Transverse colon (tissue), 4 donors: ENCODE measurements at regions not wholly inside any gene's neighbourhood (a gene's known extent, or its start where the extent isn't known, plus 50 kb on each side); places are given as distances from the start of the nearest gene placed in this dataset.

Experiments
- DNase-seq: peaks from one replicate; pipeline ENCODE4 v3.0.0-alpha.2; 2019
- H3K27ac ChIP-seq, 4 donors: fragments of 200-600 bp; sonication (generic); 2 replicates each; pipeline ENCODE4 v1.5.1; 2016 to 2018; ENCODE audit warnings: inconsistent platforms in 4 of 4
- H3K27me3 ChIP-seq: fragments of 200-600 bp; sonication (generic); 2 replicates; pipeline ENCODE4 v1.5.1; 2017; ENCODE audit warnings: inconsistent platforms
- H3K36me3 ChIP-seq, 4 donors: fragments of 200-600 bp; sonication (generic); 2 replicates each; pipeline ENCODE4 v1.5.1; 2017 to 2019; ENCODE audit warnings: inconsistent platforms in 4 of 4
- H3K4me1 ChIP-seq, 4 donors: fragments of 200-600 bp; sonication (generic); 2 replicates each; pipeline ENCODE4 v1.5.1; 2017 to 2020; ENCODE audit warnings: inconsistent platforms in 4 of 4
- H3K4me3 ChIP-seq, 4 donors: fragments of 200-600 bp; sonication (generic); 1 replicate in 1 of 4; 2 replicates in 3 of 4; pipeline versions ENCODE4 v1.5.1 to v1.6.1; 2017 to 2019; ENCODE audit warnings: inconsistent platforms in 4 of 4
- H3K9me3 ChIP-seq, 2 donors: fragments of 200-600 bp; sonication (generic); 2 replicates each; pipeline ENCODE4 v1.5.1; 2017 to 2019; ENCODE audit warnings: inconsistent platforms in 2 of 2
- CTCF ChIP-seq, 5 experiments: fragments of 200-600 bp in 3 of 5; fragments of 450-650 bp in 2 of 5; sonication (generic) in 3 of 5; IDR thresholded peaks; 1 replicate in 2 of 5; 2 replicates in 3 of 5; pipeline ENCODE4 v1.5.1; 2016 to 2017; ENCODE audit warnings: antibody characterized with exemption in 5 of 5, inconsistent platforms in 3 of 5, mild to moderate bottlenecking in 2 of 5, moderate library complexity in 1 of 5
- EP300 ChIP-seq: sonication (generic); formaldehyde crosslinking; IDR thresholded peaks from one replicate; pipeline ENCODE4 v1.6.1; 2017; ENCODE audit warnings: antibody characterized with exemption, low read depth
- POLR2A ChIP-seq: fragments of 450-650 bp; IDR thresholded peaks from one replicate; pipeline ENCODE4 v1.6.1; 2016; ENCODE audit warnings: antibody characterized with exemption, mild to moderate bottlenecking, moderate library complexity
- POLR2AphosphoS5 ChIP-seq, 3 donors: sonication (generic); formaldehyde crosslinking; IDR thresholded peaks; one replicate each; pipeline ENCODE4 v1.6.1; 2016; ENCODE audit warnings: antibody characterized with exemption in 3 of 3
- WGBS, 2 donors: methylation state at CpG; one replicate each; pipeline ENCODE4 v1.1.5; 2018; ENCODE audit warnings: low coverage in 1 of 2; 5-methylcytosine and 5-hydroxymethylcytosine counted together
- in situ Hi-C, 4 donors: fragments of 200-750 bp; cut with MboI; loops; one replicate each; pipeline versions ENCODE4 v1.15.0 to v1.15.1; 2017; ENCODE audit warnings: low sequenced_read_pairs in 3 of 4, low pct_ligation_motif_present in 1 of 4, low pct_unique_long_range_greater_than_20kb in 1 of 4
- intact Hi-C: fragments of 100-400 bp; cut with DNase I; formaldehyde crosslinking; loops from one replicate; pipeline ENCODE4 v1.15.1; 2023; ENCODE audit warnings: low total_unique reads

GRCh38 chr21:35417762-35418161 is 368.7 kb upstream of the RUNX1 start:
- TF ChIP-seq EP300: no peak
- in situ Hi-C loops: loop anchor here in 3 of 4 donors (25.0 kb wide), 1 partner anchor 680 kb away; no protein-coding TSS in a partner anchor
- no peak overlapping the region for H3K4me3 ChIP-seq

GRCh38 chr21:35416866-35417489 is 367.9 kb upstream of the RUNX1 start:
- 70 to 78% methylated on average over 8 of the region's 8 CpGs for WGBS, 2 donors
- in situ Hi-C loops: loop anchor here in 3 of 4 donors (25.0 kb wide), 1 partner anchor 680 kb away; no protein-coding TSS in a partner anchor

More at GRCh38 chr21:35417762-35418161, 368.7 kb upstream of the RUNX1 start:
- no peaks in the 10 kb centered on the region for H3K4me1 ChIP-seq
- intact Hi-C loops: loop anchor here (10.0 kb wide), 1 partner anchor 673 kb away; no protein-coding TSS in a partner anchor
- H3K27me3 ChIP-seq: no peaks in the 10 kb centered on the region
- H3K9me3 ChIP-seq: no peaks in the 10 kb centered on the region
- DNase-seq: no peak
- 99 to 100% methylated on average over 1 to 5 of the region's 5 CpGs for WGBS, 2 donors
- no peaks in the 10 kb centered on the region for H3K36me3 ChIP-seq
- no peak overlapping the region for H3K27ac ChIP-seq

GRCh38 chr21:35414507-35415139 is 365.5 kb upstream of the RUNX1 start:
- TF ChIP-seq EP300 (no peak), POLR2AphosphoS5 (IDR thresholded peaks at IDR 0.05) (no peak), POLR2A (no peak), CTCF (IDR thresholded peaks at IDR 0.05) (no peak)

More at GRCh38 chr21:35416866-35417489, 367.9 kb upstream of the RUNX1 start:
- no peak overlapping the region for H3K4me3 ChIP-seq
- H3K4me1 ChIP-seq: no peaks in the 10 kb centered on the region
- H3K27ac ChIP-seq: no peak overlapping the region
- DNase-seq: no peak
- no peak for TF ChIP-seq EP300
- no peak for TF ChIP-seq CTCF (IDR thresholded peaks at IDR 0.05)
- no peak for TF ChIP-seq POLR2A
- TF ChIP-seq POLR2AphosphoS5 (IDR thresholded peaks at IDR 0.05): no peak
- H3K27me3 ChIP-seq: no peaks in the 10 kb centered on the region
- H3K9me3 ChIP-seq: no peaks in the 10 kb centered on the region
- intact Hi-C loops: loop anchor here (10.0 kb wide), 1 partner anchor 672 kb away; no protein-coding TSS in a partner anchor
- H3K36me3 ChIP-seq: no peaks in the 10 kb centered on the region

GRCh38 chr21:35414056-35414455 is 365.0 kb upstream of the RUNX1 start:
- in situ Hi-C loops: loop anchor here in 3 of 4 donors (25.0 kb wide), 1 partner anchor 677 kb away; no protein-coding TSS in a partner anchor
- Histone ChIP-seq H3K4me1 (no peaks in the 10 kb centered on the region), H3K27me3 (no peaks in the 10 kb centered on the region), H3K4me3 (no peak overlapping the region), H3K36me3 (no peaks in the 10 kb centered on the region), H3K9me3 (no peaks in the 10 kb centered on the region), H3K27ac (no peak overlapping the region)
- 77 to 85% methylated on average over 2 to 3 of the region's 3 CpGs for WGBS, 2 donors
- DNase-seq: no peak
- intact Hi-C loops: loop anchor here (10.0 kb wide), 1 partner anchor 669 kb away; no protein-coding TSS in a partner anchor
- TF ChIP-seq EP300 (no peak), POLR2AphosphoS5 (IDR thresholded peaks at IDR 0.05) (no peak), POLR2A (no peak), CTCF (IDR thresholded peaks at IDR 0.05) (no peak)

More at GRCh38 chr21:35414507-35415139, 365.5 kb upstream of the RUNX1 start:
- intact Hi-C loops (loop anchor here (10.0 kb wide), 1 partner anchor 670 kb away; no protein-coding TSS in a partner anchor), in situ Hi-C loops (loop anchor here in 3 of 4 donors (25.0 kb wide), 1 partner anchor 677 kb away; no protein-coding TSS in a partner anchor)
- Histone ChIP-seq H3K36me3 (no peaks in the 10 kb centered on the region), H3K27me3 (no peaks in the 10 kb centered on the region), H3K9me3 (no peaks in the 10 kb centered on the region), H3K4me1 (no peaks in the 10 kb centered on the region), H3K4me3 (no peak overlapping the region), H3K27ac (no peak overlapping the region)
- WGBS, 2 donors: 73 to 75% methylated on average over 7 of the region's 7 CpGs
- DNase-seq: no peak
